Gastroesophageal sphincter (tissue), 2 donors: ENCODE measurements at regions not wholly inside any gene's neighbourhood (a gene's known extent, or its start where the extent isn't known, plus 50 kb on each side); places are given as distances from the start of the nearest gene placed in this dataset.

Experiments
- POLR2A ChIP-seq, 2 donors: fragments of 450-650 bp; IDR thresholded peaks; one replicate each; pipeline ENCODE4 v1.6.1; 2017; ENCODE audit warnings: antibody characterized with exemption in 2 of 2, mild to moderate bottlenecking in 2 of 2, moderate library complexity in 1 of 2
- POLR2AphosphoS5 ChIP-seq: sonication (generic); formaldehyde crosslinking; IDR thresholded peaks from one replicate; pipeline ENCODE4 v1.6.1; 2017; ENCODE audit warnings: antibody characterized with exemption

GRCh38 chr10:32153252-32153651, 97.0 kb upstream of the KIF5B start:
- TF ChIP-seq POLR2AphosphoS5 (no peak), POLR2A (IDR thresholded peaks at IDR 0.05) (no peak)
